ENCODE measurements at regions not wholly inside any gene's neighbourhood (a gene's known extent, or its start where the extent isn't known, plus 50 kb on each side); places are given as distances from the start of the nearest gene placed in this dataset.
A peak's percentile ranks its signal among the peaks of the same experiment; 100 is the strongest.

GRCh38 chr10:27620430-27621397 lies 116.6 kb downstream of the RAB18 start:
- H3K4me1 ChIP-seq: no peaks in the 10 kb centered on the region
- in situ Hi-C loops (cut with MboI; ENCODE audit: low sequenced_read_pairs in 4 of 4) (no loop called here), intact Hi-C loops (cut with DNase I; ENCODE audit: low total_unique reads) (no loop called here)
- no peaks in the 10 kb centered on the region for H3K36me3 ChIP-seq
- peak; percentile 10 to 41 for DNase-seq
- TF ChIP-seq CTCF (IDR thresholded peaks at IDR 0.05 in 4 of 5, conservative IDR thresholded peaks at IDR 0.05 in 1 of 5): no peak
- no peak for TF ChIP-seq POLR2A (IDR thresholded peaks at IDR 0.05)
- H3K27ac ChIP-seq: peak overlapping the region in 3 of 4 donors; percentile 15 to 27 (median 17)
- no peaks in the 10 kb centered on the region for H3K9me3 ChIP-seq
- no peak overlapping the region for H3K4me3 ChIP-seq
- H3K27me3 ChIP-seq: peaks cover 0 to 2% (median 0%) of the 10 kb centered on the region in 3 donors
- ATAC-seq: peak; percentile 58 to 84

GRCh38 chr10:27621461-27621860 lies 117.4 kb downstream of the RAB18 start:
- no peak for TF ChIP-seq POLR2A (IDR thresholded peaks at IDR 0.05)
- no peaks in the 10 kb centered on the region for H3K9me3 ChIP-seq
- ATAC-seq (no peak), DNase-seq (no peak)
- H3K4me1 ChIP-seq: no peaks in the 10 kb centered on the region
- intact Hi-C loops (cut with DNase I; ENCODE audit: low total_unique reads): no loop called here
- no peak overlapping the region for H3K27ac ChIP-seq
- H3K36me3 ChIP-seq: no peaks in the 10 kb centered on the region
- H3K27me3 ChIP-seq: peaks cover 0 to 2% (median 0%) of the 10 kb centered on the region in 3 donors
- in situ Hi-C loops (cut with MboI; ENCODE audit: low sequenced_read_pairs in 4 of 4): no loop called here
- no peak overlapping the region for H3K4me3 ChIP-seq

GRCh38 chr10:27622596-27622995 lies 118.5 kb downstream of the RAB18 start:
- intact Hi-C loops (cut with DNase I; ENCODE audit: low total_unique reads): no loop called here
- DNase-seq (no peak), ATAC-seq (no peak)
- no peak for TF ChIP-seq POLR2A (IDR thresholded peaks at IDR 0.05)
- TF ChIP-seq CTCF (IDR thresholded peaks at IDR 0.05 in 4 of 5, conservative IDR thresholded peaks at IDR 0.05 in 1 of 5): no peak
- in situ Hi-C loops (cut with MboI; ENCODE audit: low sequenced_read_pairs in 4 of 4): no loop called here
- H3K4me3 ChIP-seq: no peak overlapping the region
- H3K36me3 ChIP-seq: no peaks in the 10 kb centered on the region
- H3K27me3 ChIP-seq: peaks cover 0 to 2% (median 0%) of the 10 kb centered on the region in 3 donors
- H3K27ac ChIP-seq: no peak overlapping the region
- H3K9me3 ChIP-seq: no peaks in the 10 kb centered on the region
- H3K4me1 ChIP-seq: no peaks in the 10 kb centered on the region
